HepG2 (cell line): ENCODE measurements at regions not wholly inside any gene's neighbourhood (a gene's known extent, or its start where the extent isn't known, plus 50 kb on each side); places are given as distances from the start of the nearest gene placed in this dataset.

Experiments
- ARNT ChIP-seq: fragments of 450-650 bp; IDR thresholded peaks from 2 replicates; pipeline ENCODE4 v1.6.1; 2017
- CBFB ChIP-seq: sonication (generic); formaldehyde crosslinking; IDR thresholded peaks from 2 replicates; pipeline ENCODE4 v1.4.0; 2020; ENCODE audit warnings: missing genetic modification reagents
- FOXC1 ChIP-seq: sonication (generic); formaldehyde crosslinking; IDR thresholded peaks from 2 replicates; pipeline ENCODE4 v1.8.0; 2022; ENCODE audit warnings: mild to moderate bottlenecking, missing genetic modification reagents, borderline replicate concordance
- GTF3A ChIP-seq: sonication (generic); formaldehyde crosslinking; conservative IDR thresholded peaks from 2 replicates; pipeline ENCODE4 v1.4.0; 2020; ENCODE audit warnings: mild to moderate bottlenecking, missing genetic modification reagents
- POLR2A ChIP-seq, 2 experiments: IDR thresholded peaks; 2 replicates each; pipeline ENCODE4 v1.6.1; 2011; ENCODE audit warnings: low read depth in 2 of 2, low read length in 2 of 2, mild to moderate bottlenecking in 1 of 2, moderate library complexity in 1 of 2; ENCODE audit not compliant: insufficient read depth in 1 of 2
- POLR2AphosphoS5 ChIP-seq: IDR thresholded peaks from 2 replicates; pipeline ENCODE4 v1.6.1; 2012; ENCODE audit warnings: low read depth, low read length
- RAD51 ChIP-seq: fragments of 450-650 bp; IDR thresholded peaks from 2 replicates; pipeline ENCODE4 v1.6.1; 2016; ENCODE audit warnings: borderline replicate concordance
- SNRNP70 ChIP-seq: fragments of 200-400 bp; formaldehyde crosslinking; IDR thresholded peaks from 2 replicates; pipeline ENCODE4 v1.6.1; 2017; ENCODE audit warnings: mild to moderate bottlenecking, low read depth, low read length, moderate library complexity
- TOE1 ChIP-seq: sonication (generic); formaldehyde crosslinking; IDR thresholded peaks from 2 replicates; pipeline ENCODE4 v1.4.0; 2020; ENCODE audit warnings: mild to moderate bottlenecking, missing genetic modification reagents
- ZBTB38 ChIP-seq: sonication (generic); formaldehyde crosslinking; IDR thresholded peaks from 2 replicates; pipeline ENCODE4 v1.5.1; 2020; ENCODE audit warnings: mild to moderate bottlenecking, missing genetic modification reagents
- ZNF280D ChIP-seq: sonication (generic); formaldehyde crosslinking; IDR thresholded peaks from 2 replicates; pipeline ENCODE4 v1.5.1; 2020; ENCODE audit warnings: mild to moderate bottlenecking, missing genetic modification reagents
- ZNF3 ChIP-seq: IDR thresholded peaks from 2 replicates; pipeline ENCODE4 v1.7.0; 2017; ENCODE audit warnings: inconsistent platforms

- TF ChIP-seq ZNF3 (CRISPR knock-in tag) (no peak), POLR2AphosphoS5 (no peak), CBFB (CRISPR knock-in tag) (no peak), ARNT (no peak), TOE1 (no peak), ZBTB38 (no peak), FOXC1 (CRISPR knock-in tag) (no peak), SNRNP70 (no peak), POLR2A (IDR thresholded peaks at IDR 0.05; ENCODE audit: insufficient read depth in 1 of 2, low read depth in 2 of 2, low read length in 2 of 2) (no peak), ZNF280D (CRISPR knock-in tag) (no peak), RAD51 (no peak), GTF3A (CRISPR knock-in tag) (no peak)
Measured at GRCh38 chr7:13727751-13728150, 261.7 kb downstream of the ETV1 start.
